Endothelial cell (in vitro differentiated cells): ENCODE measurements at regions not wholly inside any gene's neighbourhood (a gene's known extent, or its start where the extent isn't known, plus 50 kb on each side); places are given as distances from the start of the nearest gene placed in this dataset.
A peak's percentile ranks its signal among the peaks of the same experiment; 100 is the strongest.
"Not testable (repeated sequence)": the region's sequence is repeated elsewhere in the genome, so short reads cannot be mapped to it uniquely, and the experiment has no call there.

ENCODE experiments used
- DNase-seq: peaks from one replicate; pipeline ENCODE4 v3.0.0; 2021; ENCODE audit warnings: low spot score
- H3K27ac Mint-ChIP-seq: one replicate; pipeline ENCODE4 v1.8.0; 2021; ENCODE audit warnings: mixed read lengths, inconsistent platforms; ENCODE audit not compliant: unreplicated experiment
- H3K27me3 Mint-ChIP-seq: one replicate; pipeline ENCODE4 v1.8.0; 2021; ENCODE audit warnings: mild to moderate bottlenecking, moderate library complexity, mixed read lengths, inconsistent platforms; ENCODE audit not compliant: unreplicated experiment
- H3K36me3 Mint-ChIP-seq: one replicate; pipeline ENCODE4 v1.8.0; 2021; ENCODE audit warnings: mild to moderate bottlenecking, low read depth, mixed read lengths, inconsistent platforms; ENCODE audit not compliant: unreplicated experiment
- H3K4me1 Mint-ChIP-seq: one replicate; pipeline ENCODE4 v1.8.0; 2021; ENCODE audit warnings: mild to moderate bottlenecking, mixed read lengths, inconsistent platforms; ENCODE audit not compliant: unreplicated experiment
- H3K4me3 Mint-ChIP-seq: one replicate; pipeline ENCODE4 v1.8.0; 2021; ENCODE audit warnings: mild to moderate bottlenecking, mixed read lengths, inconsistent platforms; ENCODE audit not compliant: unreplicated experiment
- H3K9me3 Mint-ChIP-seq: one replicate; pipeline ENCODE4 v1.8.0; 2021; ENCODE audit warnings: mixed read lengths, inconsistent platforms; ENCODE audit not compliant: unreplicated experiment
- CTCF ChIP-seq: fragments of 200-600 bp; sonication (generic); IDR thresholded peaks from one replicate; pipeline ENCODE4 v1.5.0; 2021; ENCODE audit warnings: antibody characterized with exemption; ENCODE audit not compliant: unreplicated experiment

- not testable (repeated sequence) for H3K4me1 Mint-ChIP-seq, H3K27me3 Mint-ChIP-seq, H3K4me3 Mint-ChIP-seq, H3K27ac Mint-ChIP-seq, H3K36me3 Mint-ChIP-seq, DNase-seq, H3K9me3 Mint-ChIP-seq
Observed at GRCh38 chr4:119437515-119437914, 115.6 kb upstream of the FABP2 start.

- H3K36me3 Mint-ChIP-seq: peaks cover 17% of the 10 kb centered on the region
- not testable (repeated sequence) for H3K27ac Mint-ChIP-seq, H3K4me3 Mint-ChIP-seq, H3K4me1 Mint-ChIP-seq, H3K9me3 Mint-ChIP-seq, H3K27me3 Mint-ChIP-seq, DNase-seq
Observed at GRCh38 chr4:119408561-119409224, 86.8 kb upstream of the FABP2 start.

- not testable (repeated sequence) for H3K4me1 Mint-ChIP-seq, H3K27me3 Mint-ChIP-seq, H3K4me3 Mint-ChIP-seq, H3K9me3 Mint-ChIP-seq, DNase-seq
- Mint-ChIP-seq H3K27ac (peak overlapping the region; percentile 42), H3K36me3 (peaks cover 17% of the 10 kb centered on the region)
Observed at GRCh38 chr4:119406721-119407460, 85.0 kb upstream of the FABP2 start.

GRCh38 chr4:119406041-119406440, 84.1 kb upstream of the FABP2 start:
- peaks cover 14% of the 10 kb centered on the region for H3K36me3 Mint-ChIP-seq
- H3K4me1 Mint-ChIP-seq, H3K9me3 Mint-ChIP-seq, H3K27me3 Mint-ChIP-seq, H3K4me3 Mint-ChIP-seq, H3K27ac Mint-ChIP-seq, DNase-seq: not testable (repeated sequence)

GRCh38 chr4:119402322-119403308, 80.7 kb upstream of the FABP2 start:
- not testable (repeated sequence) for H3K4me1 Mint-ChIP-seq, H3K27ac Mint-ChIP-seq

GRCh38 chr4:119395701-119396100, 73.8 kb upstream of the FABP2 start:
- H3K9me3 Mint-ChIP-seq, H3K4me1 Mint-ChIP-seq, H3K36me3 Mint-ChIP-seq, H3K4me3 Mint-ChIP-seq, DNase-seq, H3K27ac Mint-ChIP-seq, H3K27me3 Mint-ChIP-seq: not testable (repeated sequence)

More at GRCh38 chr4:119402322-119403308, 80.7 kb upstream of the FABP2 start:
- not testable (repeated sequence) for H3K9me3 Mint-ChIP-seq, H3K27me3 Mint-ChIP-seq, H3K4me3 Mint-ChIP-seq, H3K36me3 Mint-ChIP-seq, DNase-seq

- no peak for DNase-seq
- H3K4me1 Mint-ChIP-seq: no peaks in the 10 kb centered on the region
- no peaks in the 10 kb centered on the region for H3K27me3 Mint-ChIP-seq
- no peak for TF ChIP-seq CTCF
- H3K9me3 Mint-ChIP-seq: no peaks in the 10 kb centered on the region
- no peak overlapping the region for H3K4me3 Mint-ChIP-seq
- peaks cover 4% of the 10 kb centered on the region for H3K36me3 Mint-ChIP-seq
- no peak overlapping the region for H3K27ac Mint-ChIP-seq
Observed at GRCh38 chr4:119394826-119395225, 72.9 kb upstream of the FABP2 start.

- DNase-seq, H3K4me1 Mint-ChIP-seq, H3K27me3 Mint-ChIP-seq, H3K9me3 Mint-ChIP-seq, H3K36me3 Mint-ChIP-seq, H3K4me3 Mint-ChIP-seq: not testable (repeated sequence)
- H3K27ac Mint-ChIP-seq: peak overlapping the region; percentile 38
Observed at GRCh38 chr4:119388791-119389190, 66.9 kb upstream of the FABP2 start.

- not testable (repeated sequence) for H3K36me3 Mint-ChIP-seq, H3K4me3 Mint-ChIP-seq, H3K4me1 Mint-ChIP-seq, H3K27me3 Mint-ChIP-seq, H3K9me3 Mint-ChIP-seq, H3K27ac Mint-ChIP-seq, DNase-seq
Observed at GRCh38 chr4:119374616-119375015, 52.7 kb upstream of the FABP2 start.

GRCh38 chr4:119372316-119373062, 50.6 kb upstream of the FABP2 start:
- H3K4me1 Mint-ChIP-seq, DNase-seq, H3K27ac Mint-ChIP-seq, H3K9me3 Mint-ChIP-seq, H3K4me3 Mint-ChIP-seq, H3K27me3 Mint-ChIP-seq, H3K36me3 Mint-ChIP-seq: not testable (repeated sequence)
